Stimulated activated CD8-positive, alpha-beta memory T cell treated with anti-CD3 and anti-CD28 coated beads, Interleukin-12 subunit alpha, Interleukin-12 subunit beta, amount 100 ng/mL, for 24 hours (primary cell): ENCODE measurements at regions not wholly inside any gene's neighbourhood (a gene's known extent, or its start where the extent isn't known, plus 50 kb on each side); places are given as distances from the start of the nearest gene placed in this dataset.
"Not testable (repeated sequence)": the region's sequence is repeated elsewhere in the genome, so short reads cannot be mapped to it uniquely, and the experiment has no call there.

Experiments
- DNase-seq: peaks from one replicate; pipeline ENCODE4 v3.0.0-alpha.2; 2020; ENCODE audit errors: extremely low read depth

- DNase-seq, result not testable (repeated sequence)
These were observed 260.2 kb downstream of the CEMIP2 start for GRCh38 chr9:71508141-71508540.

GRCh38 chr9:71506821-71507220, 261.5 kb downstream of the CEMIP2 start:
- DNase-seq, result no peak

- no peak for DNase-seq
These were observed 263.7 kb downstream of the CEMIP2 start for GRCh38 chr9:71504636-71505035.

GRCh38 chr9:71498691-71499090, 269.6 kb downstream of the CEMIP2 start:
- no peak for DNase-seq

- DNase-seq, result no peak
These were observed 277.5 kb downstream of the CEMIP2 start for GRCh38 chr9:71490810-71491209.

- no peak for DNase-seq
These were observed 281.3 kb downstream of the CEMIP2 start for GRCh38 chr9:71487061-71487460.

GRCh38 chr9:71485326-71485725, 283.0 kb downstream of the CEMIP2 start:
- DNase-seq, result no peak

GRCh38 chr9:71483436-71483835, 284.9 kb downstream of the CEMIP2 start:
- DNase-seq, result no peak

GRCh38 chr9:71479621-71480020, 288.7 kb downstream of the CEMIP2 start:
- no peak for DNase-seq

- no peak for DNase-seq
These were observed 295.9 kb downstream of the CEMIP2 start for GRCh38 chr9:71472400-71472799.

GRCh38 chr9:71465392-71465791, 302.9 kb downstream of the CEMIP2 start:
- DNase-seq, result no peak

GRCh38 chr9:71459082-71459481, 309.2 kb downstream of the CEMIP2 start:
- no peak for DNase-seq

- DNase-seq, result no peak
These were observed 321.6 kb downstream of the CEMIP2 start for GRCh38 chr9:71446473-71447411.

- DNase-seq, result no peak
These were observed 322.2 kb downstream of the CEMIP2 start for GRCh38 chr9:71446106-71446472.

GRCh38 chr9:71442937-71443336, 321.5 kb upstream of the TRPM3 start:
- no peak for DNase-seq

GRCh38 chr9:71441266-71441665, 319.8 kb upstream of the TRPM3 start:
- no peak for DNase-seq

- DNase-seq, result no peak
These were observed 310.5 kb upstream of the TRPM3 start for GRCh38 chr9:71431931-71432330.

GRCh38 chr9:71407341-71407740, 285.9 kb upstream of the TRPM3 start:
- DNase-seq, result not testable (repeated sequence)

- no peak for DNase-seq
These were observed 281.7 kb upstream of the TRPM3 start for GRCh38 chr9:71403106-71403505.

- DNase-seq, result no peak
These were observed 271.6 kb upstream of the TRPM3 start for GRCh38 chr9:71393005-71393404.

- DNase-seq, result no peak
These were observed 262.9 kb upstream of the TRPM3 start for GRCh38 chr9:71384343-71384742.

- no peak for DNase-seq
These were observed 262.0 kb upstream of the TRPM3 start for GRCh38 chr9:71383308-71383940.

GRCh38 chr9:71368157-71368556, 246.7 kb upstream of the TRPM3 start:
- DNase-seq, result no peak
